ENCODE measurements at regions not wholly inside any gene's neighbourhood (a gene's known extent, or its start where the extent isn't known, plus 50 kb on each side); places are given as distances from the start of the nearest gene placed in this dataset.
A peak's percentile ranks its signal among the peaks of the same experiment; 100 is the strongest.
"Not testable (repeated sequence)": the region's sequence is repeated elsewhere in the genome, so short reads cannot be mapped to it uniquely, and the experiment has no call there.

DNA sequence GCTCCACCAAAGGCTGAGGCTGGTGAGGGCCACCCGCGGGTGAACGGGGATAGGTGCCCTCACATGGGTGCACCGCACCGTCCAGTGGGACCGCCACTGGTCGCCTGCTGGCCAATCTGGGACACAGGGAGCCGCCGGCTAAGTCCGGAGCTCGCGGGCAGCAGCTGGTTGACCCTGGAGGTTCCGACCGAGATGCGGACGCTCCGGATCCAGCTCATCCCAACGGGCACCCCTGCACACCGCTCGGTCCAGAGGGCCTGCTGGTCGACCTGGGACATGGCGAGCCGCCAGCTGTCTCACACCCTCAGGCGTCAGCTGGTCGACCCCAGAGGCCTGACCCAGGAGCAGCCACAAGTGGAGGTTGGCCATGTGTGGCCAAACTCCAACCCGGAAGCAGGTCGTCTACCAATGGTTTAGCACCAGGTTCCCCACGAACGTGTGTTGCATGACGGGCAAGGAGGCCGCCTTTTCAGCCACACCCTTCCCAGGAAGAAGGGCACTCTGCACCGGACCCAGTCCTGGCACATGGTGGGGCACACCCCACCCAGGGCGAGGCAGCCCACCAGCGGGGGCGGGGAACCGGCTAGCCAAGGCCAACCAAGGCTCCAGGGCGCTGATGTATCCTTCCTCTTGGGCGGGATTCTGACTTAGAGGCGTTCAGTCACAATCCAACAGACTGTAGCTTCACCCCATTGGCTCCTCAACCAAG lies 746.0 kb upstream of the DEFB115 start:
- no peak for DNase-seq (ENCODE audit: low read depth)

GRCh38 chr20:30513050-30513628 lies 744.3 kb upstream of the DEFB115 start:
- DNase-seq (ENCODE audit: low read depth), result no peak

DNA sequence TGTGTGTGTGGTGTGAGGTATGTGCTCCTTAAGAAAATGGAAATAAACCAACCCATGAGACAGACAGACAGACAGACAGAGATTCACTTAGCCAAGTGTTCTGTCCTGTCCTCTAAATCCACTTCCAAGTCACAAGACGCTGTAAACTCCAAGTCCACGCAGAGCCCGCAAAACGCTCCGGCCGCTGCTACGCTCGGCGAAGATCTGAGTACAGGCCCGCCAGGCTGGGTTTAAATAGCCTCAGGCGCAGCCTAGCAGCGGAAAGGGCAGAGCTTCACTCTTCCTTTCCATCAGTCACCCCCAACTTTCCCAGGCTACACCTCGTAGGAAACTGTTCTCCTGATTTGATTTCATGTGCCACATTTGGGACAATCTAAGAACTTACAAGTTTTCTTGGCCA lies 741.5 kb upstream of the DEFB115 start:
- not testable (repeated sequence) for DNase-seq (ENCODE audit: low read depth)

GRCh38 chr20:30518906-30519305 lies 738.6 kb upstream of the DEFB115 start:
- DNase-seq (ENCODE audit: low read depth), result not testable (repeated sequence)

- DNase-seq (ENCODE audit: low read depth), result not testable (repeated sequence)
These were observed 735.6 kb upstream of the DEFB115 start for GRCh38 chr20:30521686-30522415.

DNA sequence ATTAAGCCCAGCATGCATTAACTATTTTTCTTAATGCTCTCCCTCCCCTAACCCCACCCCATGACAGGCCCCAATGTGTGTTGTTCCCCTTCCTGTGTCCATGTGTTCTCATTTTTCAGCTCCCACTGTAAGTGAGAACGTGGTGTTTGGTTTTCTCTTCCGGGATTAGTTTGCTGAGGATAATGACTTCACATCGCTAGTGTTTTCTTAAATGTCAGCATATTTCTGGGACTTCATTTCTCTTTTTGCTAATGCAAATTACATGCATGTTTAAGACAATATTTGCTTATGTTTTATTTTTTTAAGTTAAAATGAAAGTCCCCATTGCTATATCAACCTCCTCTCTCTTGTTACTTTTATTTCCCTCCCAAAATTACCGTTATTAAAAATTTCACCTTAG lies 733.3 kb upstream of the DEFB115 start:
- DNase-seq (ENCODE audit: low read depth), result not testable (repeated sequence)

- not testable (repeated sequence) for DNase-seq (ENCODE audit: low read depth)
These were observed 732.7 kb upstream of the DEFB115 start for GRCh38 chr20:30524761-30525160.

DNA sequence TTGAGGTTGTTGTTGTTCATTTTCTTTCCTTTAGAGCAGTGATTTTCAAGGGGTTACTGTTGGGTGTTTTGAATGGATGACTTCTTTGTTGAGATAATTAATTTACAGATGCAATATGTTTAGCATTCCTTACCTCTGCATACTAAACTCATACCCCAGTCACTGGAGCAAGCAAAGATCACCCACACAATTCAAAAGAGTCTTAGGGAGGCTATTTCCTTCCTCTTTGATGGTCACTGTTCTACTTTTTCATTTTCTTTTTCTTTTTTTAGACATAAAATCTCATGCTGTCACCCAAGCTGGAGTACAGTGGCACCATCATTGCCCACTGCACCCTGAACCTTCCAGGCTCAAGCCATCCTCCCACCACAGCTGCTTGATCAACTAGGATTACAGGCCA lies 723.8 kb upstream of the DEFB115 start:
- DNase-seq (ENCODE audit: low read depth), result not testable (repeated sequence)

GRCh38 chr20:30537459-30537858 lies 720.0 kb upstream of the DEFB115 start:
- not testable (repeated sequence) for DNase-seq (ENCODE audit: low read depth)

DNA sequence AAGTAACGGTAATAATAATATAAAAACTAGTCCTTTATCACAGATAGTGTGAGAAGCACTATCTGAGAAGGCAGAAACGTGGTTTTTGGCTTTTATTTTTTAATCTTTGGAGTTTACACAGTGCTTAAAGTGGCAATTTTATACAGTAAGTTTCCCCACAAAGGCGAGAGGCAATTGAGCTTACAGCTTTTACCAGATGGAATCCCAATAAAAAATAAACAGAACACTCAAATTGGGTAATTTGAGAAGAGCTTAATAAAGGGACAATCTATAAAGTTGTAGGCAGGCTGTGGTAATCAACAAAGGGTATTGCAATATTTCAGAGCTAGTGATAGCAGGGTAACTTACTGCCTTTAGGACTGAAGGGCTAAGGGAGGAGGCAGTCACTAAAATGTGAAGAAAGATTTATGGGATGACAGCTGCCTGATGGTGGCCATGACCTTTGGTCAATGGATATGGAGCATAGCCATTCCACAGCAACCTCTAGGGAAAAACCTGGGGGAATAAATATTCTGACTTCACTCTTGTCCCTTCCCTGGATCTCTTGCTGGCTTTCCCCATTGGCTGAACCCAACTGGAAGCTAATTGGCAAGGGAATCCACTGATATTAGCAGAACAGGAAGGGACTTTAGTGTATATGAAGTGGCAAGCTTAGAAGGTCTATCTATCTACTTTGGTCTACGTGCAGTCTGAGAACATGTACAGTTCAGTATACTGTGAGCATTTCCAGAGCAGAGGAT lies 717.0 kb upstream of the DEFB115 start:
- DNase-seq (ENCODE audit: low read depth), result not testable (repeated sequence)

GRCh38 chr20:30551236-30551635 lies 706.2 kb upstream of the DEFB115 start:
- DNase-seq (ENCODE audit: low read depth), result not testable (repeated sequence)

DNA sequence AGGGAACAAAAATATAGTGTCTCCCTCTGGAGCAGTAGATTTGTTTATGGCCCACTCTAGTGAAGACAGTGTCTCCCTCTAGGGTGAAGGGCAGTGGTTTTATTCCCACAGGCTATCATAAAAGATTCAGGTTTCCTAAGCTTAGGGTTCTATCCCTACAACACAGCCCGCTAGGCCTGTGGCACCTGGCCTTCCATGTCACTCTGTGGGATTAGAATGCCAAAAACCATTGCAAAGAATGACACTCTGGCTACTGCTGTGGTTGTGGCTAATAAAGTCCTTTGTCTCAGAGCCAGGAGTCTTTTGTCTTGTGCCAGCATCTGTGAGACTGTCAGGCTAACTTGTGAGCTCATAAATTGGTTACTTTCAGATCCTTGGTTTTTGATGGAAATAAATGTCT lies 700.7 kb upstream of the DEFB115 start:
- DNase-seq (ENCODE audit: low read depth), result not testable (repeated sequence)

- DNase-seq (ENCODE audit: low read depth), result not testable (repeated sequence)
These were observed 692.4 kb upstream of the DEFB115 start for GRCh38 chr20:30565086-30565485.

- not testable (repeated sequence) for DNase-seq (ENCODE audit: low read depth)
These were observed 687.6 kb upstream of the DEFB115 start for GRCh38 chr20:30569867-30570266.

GRCh38 chr20:30570622-30571021 lies 686.8 kb upstream of the DEFB115 start:
- DNase-seq (ENCODE audit: low read depth), result not testable (repeated sequence)

- not testable (repeated sequence) for DNase-seq (ENCODE audit: low read depth)
These were observed 683.1 kb upstream of the DEFB115 start for GRCh38 chr20:30574337-30574736.

- DNase-seq (ENCODE audit: low read depth), result not testable (repeated sequence)
These were observed 678.4 kb upstream of the DEFB115 start for GRCh38 chr20:30579069-30579468.

- DNase-seq (ENCODE audit: low read depth), result peak; percentile 37
These were observed 677.5 kb upstream of the DEFB115 start for GRCh38 chr20:30579824-30580438.

DNA sequence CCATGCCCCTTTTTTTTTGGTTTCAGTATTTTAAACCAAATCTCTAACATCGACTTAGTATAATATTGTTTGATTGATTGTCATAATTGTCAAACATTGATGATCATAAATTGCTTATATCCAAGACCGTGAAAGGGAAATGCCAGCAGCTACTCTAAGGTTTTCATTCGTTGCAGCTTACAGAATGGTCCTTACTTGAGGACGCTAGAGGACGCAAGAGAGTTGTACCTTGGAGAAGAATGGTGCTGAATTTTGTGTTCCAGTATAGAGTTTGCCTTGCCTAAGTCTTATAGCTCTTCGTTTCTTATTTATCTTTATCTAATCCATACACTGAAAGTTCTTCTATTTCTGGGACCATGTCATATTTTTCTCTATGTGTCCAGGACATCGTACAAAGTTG lies 675.6 kb upstream of the DEFB115 start:
- not testable (repeated sequence) for DNase-seq (ENCODE audit: low read depth)

DNA sequence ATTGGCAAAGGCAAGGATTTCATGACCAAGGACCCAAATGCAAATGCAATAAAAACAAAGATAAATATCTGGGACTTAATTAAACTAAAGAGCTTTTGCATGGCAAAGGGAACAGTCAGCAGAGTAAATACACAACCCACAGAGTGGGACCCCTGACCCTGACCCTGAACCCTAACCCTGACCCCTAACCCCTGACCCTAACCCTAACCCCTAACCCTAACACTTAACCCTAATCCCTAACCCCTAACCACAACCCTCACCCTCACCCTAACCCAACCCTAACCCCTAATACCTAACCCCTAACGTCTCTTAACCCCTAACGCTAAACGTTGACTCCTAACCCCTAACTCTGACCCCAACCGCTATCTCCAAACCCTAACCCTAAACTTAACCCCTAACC lies 673.1 kb upstream of the DEFB115 start:
- not testable (repeated sequence) for DNase-seq (ENCODE audit: low read depth)

DNA sequence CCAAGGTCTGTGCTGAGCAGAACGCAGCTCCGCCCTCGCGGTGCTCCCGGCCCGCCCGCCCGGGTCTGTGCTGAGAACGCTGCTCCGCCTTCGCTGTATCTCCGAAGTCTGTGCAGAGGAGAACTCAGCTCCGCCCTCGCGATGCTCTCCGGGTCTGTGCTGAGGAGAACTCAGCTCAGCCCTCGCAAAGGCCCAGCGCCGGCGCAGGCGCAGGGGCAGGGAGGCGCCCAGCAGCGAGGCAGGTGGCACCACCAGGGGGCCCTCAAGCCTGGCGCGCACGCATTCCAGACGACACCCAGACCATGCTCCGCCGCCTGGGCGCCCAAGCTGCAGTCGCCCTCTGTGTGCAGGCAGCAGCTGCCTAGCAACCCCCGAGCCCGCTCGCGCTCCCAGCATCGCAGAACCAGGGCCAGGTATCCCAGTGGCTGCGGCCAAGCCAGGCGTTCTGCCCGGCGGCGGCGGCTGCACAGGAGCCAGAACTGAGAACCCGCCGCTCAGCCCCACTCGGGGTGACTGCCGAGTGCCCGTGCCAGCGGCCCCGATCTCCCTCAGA lies 672.1 kb upstream of the DEFB115 start:
- DNase-seq (ENCODE audit: low read depth), result peak; percentile 1
